ENCODE measurements at regions not wholly inside any gene's neighbourhood (a gene's known extent, or its start where the extent isn't known, plus 50 kb on each side); places are given as distances from the start of the nearest gene placed in this dataset.

GRCh38 chr10:57825015-57825414 lies 442.7 kb downstream of the IPMK start:
- in situ Hi-C loops (cut with HindIII; ENCODE audit: low pct_unique_long_range_greater_than_20kb, low sequenced_read_pairs): no loop called here
- BruUV-seq (replicated peaks): no TSS peak
- no peak for DNase-seq (ENCODE audit: low read depth, low spot score)

GRCh38 chr10:57823398-57823797 lies 444.3 kb downstream of the IPMK start:
- intact Hi-C loops (cut with micrococcal nuclease; ENCODE audit: unreplicated experiment): no loop called here
- DNase-seq (ENCODE audit: low read depth, low spot score): no peak
- Histone ChIP-seq H3K36me3 (ENCODE audit: control insufficient read depth, insufficient read depth, low read length) (no peaks in the 10 kb centered on the region), H3K4me1 (ENCODE audit: control insufficient read depth, insufficient read depth, low read length) (no peaks in the 10 kb centered on the region), H3K27ac (ENCODE audit: low read length) (no peak overlapping the region), H3K27me3 (ENCODE audit: control insufficient read depth, insufficient read depth, low read length) (no peaks in the 10 kb centered on the region), H3K9me3 (ENCODE audit: control insufficient read depth, insufficient read depth, low read depth, low read length) (no peaks in the 10 kb centered on the region), H3K4me3 (ENCODE audit: low read depth in 2 of 2, low read length in 2 of 2) (no peak overlapping the region)
- in situ Hi-C loops (cut with HindIII; ENCODE audit: low pct_unique_long_range_greater_than_20kb, low sequenced_read_pairs): no loop called here
- no peak for ATAC-seq
- POLR2A ChIA-PET: no interaction called here
- CTCF ChIA-PET: no interaction called here
- no peak for TF ChIP-seq REST (IDR thresholded peaks at IDR 0.05; ENCODE audit: insufficient read depth in 1 of 2, low read depth in 2 of 2, low read length in 1 of 2)
- TF ChIP-seq SIN3A (IDR thresholded peaks at IDR 0.05; ENCODE audit: borderline replicate concordance, insufficient read depth, low read depth, low read length): no peak
- no peak for TF ChIP-seq POLR2AphosphoS5 (IDR thresholded peaks at IDR 0.05; ENCODE audit: low read depth, low read length)
- no peak for TF ChIP-seq TCF7L2 (IDR thresholded peaks at IDR 0.05; ENCODE audit: low read depth, low read length)
- no peak for TF ChIP-seq CTCF (IDR thresholded peaks at IDR 0.05)
- BruUV-seq (replicated peaks): no TSS peak

More at GRCh38 chr10:57825015-57825414, 442.7 kb downstream of the IPMK start:
- no peak overlapping the region for H3K27ac ChIP-seq (ENCODE audit: low read length)
- no peaks in the 10 kb centered on the region for H3K27me3 ChIP-seq (ENCODE audit: control insufficient read depth, insufficient read depth, low read length)
- no peaks in the 10 kb centered on the region for H3K4me1 ChIP-seq (ENCODE audit: control insufficient read depth, insufficient read depth, low read length)
- TF ChIP-seq CTCF (IDR thresholded peaks at IDR 0.05) (no peak), SIN3A (IDR thresholded peaks at IDR 0.05; ENCODE audit: borderline replicate concordance, insufficient read depth, low read depth, low read length) (no peak), TCF7L2 (IDR thresholded peaks at IDR 0.05; ENCODE audit: low read depth, low read length) (no peak), REST (IDR thresholded peaks at IDR 0.05; ENCODE audit: insufficient read depth in 1 of 2, low read depth in 2 of 2, low read length in 1 of 2) (no peak), POLR2AphosphoS5 (IDR thresholded peaks at IDR 0.05; ENCODE audit: low read depth, low read length) (no peak)
- POLR2A ChIA-PET: no interaction called here
- intact Hi-C loops (cut with micrococcal nuclease; ENCODE audit: unreplicated experiment): no loop called here
- H3K4me3 ChIP-seq (ENCODE audit: low read depth in 2 of 2, low read length in 2 of 2): no peak overlapping the region
- ATAC-seq: no peak
- H3K9me3 ChIP-seq (ENCODE audit: control insufficient read depth, insufficient read depth, low read depth, low read length): no peaks in the 10 kb centered on the region
- CTCF ChIA-PET: no interaction called here
- H3K36me3 ChIP-seq (ENCODE audit: control insufficient read depth, insufficient read depth, low read length): no peaks in the 10 kb centered on the region

All from Panc1 (cell line).